H1 (cell line): ENCODE measurements at regions not wholly inside any gene's neighbourhood (a gene's known extent, or its start where the extent isn't known, plus 50 kb on each side); places are given as distances from the start of the nearest gene placed in this dataset.

Experiments used
- CTCF ChIA-PET: fragments of 300-600 bp; sonication (Branson Sonifier 250); formaldehyde crosslinking; loops from one replicate; lab custom pipeline; 2021; ENCODE audit not compliant: partially characterized antibody; lab: Charles Lee
- POLR2A ChIA-PET: fragments of 300-600 bp; sonication (Branson Sonifier 250); formaldehyde crosslinking; loops from one replicate; lab custom pipeline; 2021; ENCODE audit warnings: inconsistent platforms; ENCODE audit not compliant: partially characterized antibody; lab: Charles Lee
- DNase-seq, 2 experiments: peaks; one replicate each; pipeline versions ENCODE4 v3.0.0 to v3.0.0-alpha.2; 2010 to 2022; ENCODE audit warnings: low spot score in 2 of 2, low read depth in 1 of 2, mixed read lengths in 1 of 2
- FAIRE-seq: peaks from 2 replicates; lab custom pipeline; 2011; peaks lifted over from hg19 to GRCh38; lab: Jason Lieb, UNC
- H2AFZ ChIP-seq: 2 replicates; pipeline ENCODE4 v1.8.1; 2012; ENCODE audit warnings: low read length, inconsistent platforms
- H2AK5ac ChIP-seq: 2 replicates; pipeline ENCODE4 v1.6.1; 2013; ENCODE audit warnings: low read depth, low read length
- H2BK120ac ChIP-seq: replicated peaks from 2 replicates; pipeline ENCODE3; 2013; ENCODE audit warnings: low read depth, low read length, inconsistent platforms
- H2BK12ac ChIP-seq: 2 replicates; pipeline ENCODE4 v1.6.1; 2013; ENCODE audit warnings: low read depth, low read length
- H2BK15ac ChIP-seq: 2 replicates; pipeline ENCODE4 v1.6.1; 2013; ENCODE audit warnings: low read length
- H2BK20ac ChIP-seq: 2 replicates; pipeline ENCODE4 v1.6.1; 2013; ENCODE audit warnings: low read length
- H2BK5ac ChIP-seq: 2 replicates; pipeline ENCODE4 v1.6.1; 2013; ENCODE audit warnings: low read depth, low read length
- H3K14ac ChIP-seq: 2 replicates; pipeline ENCODE4 v1.6.1; 2013; ENCODE audit warnings: inconsistent platforms; ENCODE audit not compliant: insufficient read length
- H3K18ac ChIP-seq: 2 replicates; pipeline ENCODE4 v1.6.1; 2013; ENCODE audit warnings: low read length; ENCODE audit errors: extremely low read depth
- H3K23ac ChIP-seq: 2 replicates; pipeline ENCODE4 v1.6.1; 2013; ENCODE audit warnings: inconsistent platforms; ENCODE audit not compliant: insufficient read length
- H3K23me2 ChIP-seq: 2 replicates; pipeline ENCODE4 v1.6.1; 2013; ENCODE audit warnings: low read depth, low read length
- H3K27ac ChIP-seq: 2 replicates; pipeline ENCODE4 v1.6.1; 2011; ENCODE audit warnings: low read depth, low read length, inconsistent platforms
- H3K27me3 ChIP-seq, 4 experiments: replicated peaks in 1 of 4; 1 replicate in 1 of 4; 2 replicates in 3 of 4; pipeline versions ENCODE4 v1.6.1 to v1.8.1; 2011 to 2013; ENCODE audit warnings: low read length in 3 of 4, mild to moderate bottlenecking in 3 of 4, inconsistent platforms in 2 of 4, mixed read lengths in 2 of 4, moderate library complexity in 1 of 4; ENCODE audit not compliant: control insufficient read depth in 3 of 4, insufficient read depth in 3 of 4; ENCODE audit errors: extremely low read depth in 1 of 4
- H3K36me3 ChIP-seq, 4 experiments: 2 replicates each; pipeline versions ENCODE4 v1.6.1 to v1.8.1; 2011 to 2013; ENCODE audit warnings: mild to moderate bottlenecking in 4 of 4, low read length in 3 of 4, moderate library complexity in 2 of 4, control low read depth in 1 of 4, inconsistent platforms in 1 of 4; ENCODE audit not compliant: insufficient read depth in 4 of 4, control insufficient read depth in 2 of 4
- H3K4ac ChIP-seq: replicated peaks from 2 replicates; pipeline ENCODE3; 2013; ENCODE audit warnings: low read length, low read depth, mixed read lengths, inconsistent platforms; ENCODE audit not compliant: insufficient read length
- H3K4me1 ChIP-seq, 4 experiments: replicated peaks in 1 of 4; 1 replicate in 1 of 4; 2 replicates in 3 of 4; pipeline versions ENCODE4 v1.6.1 to v1.8.1; 2011 to 2013; ENCODE audit warnings: low read length in 3 of 4, inconsistent platforms in 2 of 4, mixed read lengths in 1 of 4; ENCODE audit not compliant: insufficient read depth in 4 of 4, control insufficient read depth in 3 of 4
- H3K4me2 ChIP-seq, 2 experiments: 2 replicates each; pipeline versions ENCODE4 v1.6.1 to v1.8.1; 2011 to 2013; ENCODE audit warnings: low read depth in 2 of 2, low read length in 2 of 2, control low read depth in 1 of 2, inconsistent platforms in 1 of 2, mild to moderate bottlenecking in 1 of 2; ENCODE audit not compliant: insufficient read depth in 1 of 2
- H3K4me3 ChIP-seq, 4 experiments: fragments of 200-600, 300-600 bp in 1 of 4; sonication (generic), shearing (Covaris generic), sonication (Bioruptor Twin) in 1 of 4; 2 replicates each; pipeline versions ENCODE4 v1.5.1 to v1.8.1; 2011 to 2016; ENCODE audit warnings: low read length in 4 of 4, low read depth in 3 of 4, control low read depth in 2 of 4, inconsistent platforms in 2 of 4, mild to moderate bottlenecking in 2 of 4, mixed read lengths in 1 of 4, moderate library complexity in 1 of 4; ENCODE audit not compliant: insufficient read depth in 2 of 4; ENCODE audit errors: extremely low read depth in 1 of 4
- H3K56ac ChIP-seq: replicated peaks from 2 replicates; pipeline ENCODE3; 2013; ENCODE audit warnings: low read depth, mild to moderate bottlenecking, mixed read lengths, low read length, inconsistent platforms; ENCODE audit not compliant: insufficient read length
- H3K79me1 ChIP-seq: 2 replicates; pipeline ENCODE4 v1.6.1; 2013; ENCODE audit warnings: low read depth, low read length, control low read depth
- H3K79me2 ChIP-seq, 2 experiments: 2 replicates each; pipeline versions ENCODE4 v1.6.1 to v1.8.1; 2012 to 2013; ENCODE audit warnings: low read length in 2 of 2, mild to moderate bottlenecking in 2 of 2, inconsistent platforms in 1 of 2; ENCODE audit not compliant: insufficient read depth in 2 of 2, control insufficient read depth in 1 of 2
- H3K9ac ChIP-seq, 4 experiments: replicated peaks in 1 of 4; 1 replicate in 1 of 4; 2 replicates in 3 of 4; pipeline versions ENCODE4 v1.6.1 to v1.8.1; 2011 to 2013; ENCODE audit warnings: low read depth in 3 of 4, low read length in 3 of 4, control low read depth in 2 of 4, mild to moderate bottlenecking in 2 of 4, moderate library complexity in 2 of 4, inconsistent platforms in 1 of 4; ENCODE audit errors: extremely low read depth in 1 of 4
- H3K9me3 ChIP-seq, 2 experiments: 2 replicates each; pipeline versions ENCODE4 v1.6.1 to v1.8.1; 2012 to 2013; ENCODE audit warnings: mild to moderate bottlenecking in 2 of 2, moderate library complexity in 2 of 2, control low read depth in 1 of 2, inconsistent platforms in 1 of 2, low read depth in 1 of 2, low read length in 1 of 2, mixed read lengths in 1 of 2; ENCODE audit not compliant: insufficient read depth in 2 of 2
- H4K20me1 ChIP-seq, 2 experiments: replicated peaks in 1 of 2; 2 replicates each; pipeline versions ENCODE3 to v1.8.1; 2011 to 2013; ENCODE audit warnings: inconsistent platforms in 2 of 2, low read length in 2 of 2, mild to moderate bottlenecking in 1 of 2; ENCODE audit not compliant: insufficient read depth in 2 of 2, control insufficient read depth in 1 of 2
- H4K5ac ChIP-seq: 2 replicates; pipeline ENCODE4 v1.6.1; 2013; ENCODE audit warnings: low read length, low read depth, mixed read lengths, inconsistent platforms; ENCODE audit not compliant: insufficient read length
- H4K8ac ChIP-seq: 2 replicates; pipeline ENCODE4 v1.8.0; 2013; ENCODE audit warnings: mild to moderate bottlenecking, moderate library complexity, low read length, inconsistent platforms; ENCODE audit not compliant: insufficient read depth; ENCODE audit errors: extremely low read depth
- H4K91ac ChIP-seq: replicated peaks from 2 replicates; pipeline ENCODE3; 2013; ENCODE audit warnings: low read length, mixed read lengths, inconsistent platforms; ENCODE audit not compliant: insufficient read length
- ATF3 ChIP-seq: IDR thresholded peaks from 2 replicates; pipeline ENCODE4 v1.6.1; 2011; ENCODE audit warnings: low read depth, mild to moderate bottlenecking, low read length; ENCODE audit not compliant: insufficient read depth
- BCL11A ChIP-seq, 2 experiments: IDR thresholded peaks; one replicate each; pipeline ENCODE4 v1.6.1; 2011; ENCODE audit warnings: low read depth in 2 of 2, low read length in 2 of 2, mild to moderate bottlenecking in 2 of 2
- CEBPB ChIP-seq: IDR thresholded peaks from 2 replicates; pipeline ENCODE4 v1.6.1; 2012; ENCODE audit warnings: low read depth, low read length
- CREB1 ChIP-seq: IDR thresholded peaks from 2 replicates; pipeline ENCODE4 v1.6.1; 2012; ENCODE audit warnings: inconsistent platforms
- GABPA ChIP-seq: IDR thresholded peaks from 2 replicates; pipeline ENCODE4 v1.6.1; 2011; ENCODE audit warnings: mild to moderate bottlenecking, low read length, moderate library complexity, borderline replicate concordance; ENCODE audit not compliant: insufficient read depth
- HDAC6 ChIP-seq: IDR thresholded peaks from one replicate; pipeline ENCODE4 v1.7.1; 2012; ENCODE audit warnings: low read depth, mild to moderate bottlenecking, inconsistent platforms, low read length, moderate library complexity
- POLR2AphosphoS5 ChIP-seq: IDR thresholded peaks from 2 replicates; pipeline ENCODE4 v1.6.1; 2011; ENCODE audit warnings: low read depth, low read length
- POU5F1 ChIP-seq: IDR thresholded peaks from 2 replicates; pipeline ENCODE4 v1.6.1; 2011; ENCODE audit warnings: low read depth, mild to moderate bottlenecking, low read length, moderate library complexity
- SP4 ChIP-seq: IDR thresholded peaks from 2 replicates; pipeline ENCODE4 v1.6.1; 2012; ENCODE audit warnings: low read length, inconsistent platforms
- SRF ChIP-seq: IDR thresholded peaks from 2 replicates; pipeline ENCODE4 v1.6.1; 2011; ENCODE audit warnings: mild to moderate bottlenecking, low read depth, low read length, moderate library complexity

GRCh38 chrX:117744958-117745357 is 371.7 kb downstream of the KLHL13 start:
- Histone ChIP-seq H3K4me3 (no peak overlapping the region), H2BK20ac (no peak overlapping the region), H3K27ac (no peak overlapping the region), H2AK5ac (no peak overlapping the region), H3K27me3 (no peaks in the 10 kb centered on the region), H4K20me1 (no peaks in the 10 kb centered on the region), H3K4me1 (no peaks in the 10 kb centered on the region), H3K9me3 (no peaks in the 10 kb centered on the region), H2BK12ac (no peak overlapping the region), H4K91ac (no peak overlapping the region), H3K9ac (no peak overlapping the region), H4K8ac (no peak overlapping the region), H2BK120ac (no peak overlapping the region), H2BK5ac (no peak overlapping the region), H3K79me1 (no peaks in the 10 kb centered on the region), H3K23ac (no peak overlapping the region), H3K23me2 (no peaks in the 10 kb centered on the region), H3K79me2 (no peaks in the 10 kb centered on the region), H3K4me2 (no peak overlapping the region), H3K4ac (no peak overlapping the region), H4K5ac (no peak overlapping the region), H2BK15ac (no peak overlapping the region), H2AFZ (no peak overlapping the region), H3K18ac (no peak overlapping the region), H3K14ac (no peak overlapping the region), H3K36me3 (no peaks in the 10 kb centered on the region), H3K56ac (no peak overlapping the region)
- POLR2A ChIA-PET, result no interaction called here
- DNase-seq, result no peak
- no peak for TF ChIP-seq POLR2AphosphoS5
- no peak for TF ChIP-seq SP4
- no peak for TF ChIP-seq POU5F1
- TF ChIP-seq ATF3, result no peak
- TF ChIP-seq SRF, result no peak
- no peak for TF ChIP-seq CREB1
- TF ChIP-seq GABPA, result no peak
- no peak for TF ChIP-seq CEBPB
- no peak for TF ChIP-seq HDAC6
- TF ChIP-seq BCL11A (IDR thresholded peaks at IDR 0.05; ENCODE audit: low read depth in 2 of 2, low read length in 2 of 2), result no peak
- no peak for FAIRE-seq
- CTCF ChIA-PET, result interaction anchor here (0.6 to 1.2 kb wide), 2 partner anchors 20 to 590 kb away, joined by 3 to 4 read pairs; no protein-coding TSS in a partner anchor
